Esophagus muscularis mucosa (tissue), 3 donors: ENCODE measurements at regions not wholly inside any gene's neighbourhood (a gene's known extent, or its start where the extent isn't known, plus 50 kb on each side); places are given as distances from the start of the nearest gene placed in this dataset.

Source experiments
- POLR2A ChIP-seq: fragments of 450-650 bp; IDR thresholded peaks from one replicate; pipeline ENCODE4 v1.6.1; 2017; ENCODE audit warnings: antibody characterized with exemption, moderate library complexity, mild to moderate bottlenecking, low read depth
- TF ChIP-seq, protein P1 (sequence below), 3 experiments: fragments of 200-600 bp in 2 of 3; fragments of 450-650 bp in 1 of 3; sonication (generic) in 2 of 3; IDR thresholded peaks; one replicate each; pipeline ENCODE4 v1.5.1; 2017 to 2019; ENCODE audit warnings: antibody characterized with exemption in 3 of 3, mild to moderate bottlenecking in 2 of 3, moderate library complexity in 1 of 3

DNA sequence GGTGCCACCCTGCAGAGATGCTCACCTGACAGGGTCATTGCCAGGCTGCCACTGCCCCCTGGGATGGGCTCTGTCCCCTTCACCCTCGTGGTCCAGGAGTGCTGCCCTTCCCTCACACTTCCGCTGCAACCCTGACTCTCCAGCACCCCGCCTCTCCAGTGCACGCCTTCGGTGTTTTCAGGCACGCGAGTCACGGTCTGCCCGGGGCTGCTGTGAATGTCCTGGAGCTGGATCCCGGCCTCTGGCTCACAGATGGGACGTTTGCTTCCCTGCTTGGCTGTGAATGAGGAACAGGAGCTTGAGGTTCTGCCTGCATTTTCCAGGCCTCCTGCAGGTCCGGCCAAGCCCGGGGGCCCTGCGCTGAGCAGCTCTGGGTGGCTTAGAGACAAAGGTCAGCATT is 343.4 kb downstream of the SMOC2 start:
- TF ChIP-seq, protein P1, sequence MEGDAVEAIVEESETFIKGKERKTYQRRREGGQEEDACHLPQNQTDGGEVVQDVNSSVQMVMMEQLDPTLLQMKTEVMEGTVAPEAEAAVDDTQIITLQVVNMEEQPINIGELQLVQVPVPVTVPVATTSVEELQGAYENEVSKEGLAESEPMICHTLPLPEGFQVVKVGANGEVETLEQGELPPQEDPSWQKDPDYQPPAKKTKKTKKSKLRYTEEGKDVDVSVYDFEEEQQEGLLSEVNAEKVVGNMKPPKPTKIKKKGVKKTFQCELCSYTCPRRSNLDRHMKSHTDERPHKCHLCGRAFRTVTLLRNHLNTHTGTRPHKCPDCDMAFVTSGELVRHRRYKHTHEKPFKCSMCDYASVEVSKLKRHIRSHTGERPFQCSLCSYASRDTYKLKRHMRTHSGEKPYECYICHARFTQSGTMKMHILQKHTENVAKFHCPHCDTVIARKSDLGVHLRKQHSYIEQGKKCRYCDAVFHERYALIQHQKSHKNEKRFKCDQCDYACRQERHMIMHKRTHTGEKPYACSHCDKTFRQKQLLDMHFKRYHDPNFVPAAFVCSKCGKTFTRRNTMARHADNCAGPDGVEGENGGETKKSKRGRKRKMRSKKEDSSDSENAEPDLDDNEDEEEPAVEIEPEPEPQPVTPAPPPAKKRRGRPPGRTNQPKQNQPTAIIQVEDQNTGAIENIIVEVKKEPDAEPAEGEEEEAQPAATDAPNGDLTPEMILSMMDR (IDR thresholded peaks at IDR 0.05), result no peak
- TF ChIP-seq POLR2A, result no peak
